ENCODE measurements at regions not wholly inside any gene's neighbourhood (a gene's known extent, or its start where the extent isn't known, plus 50 kb on each side); places are given as distances from the start of the nearest gene placed in this dataset.

GRCh38 chr13:84812789-84813188 lies 930.5 kb upstream of the SLITRK1 start:
- H3K4me1 ChIP-seq = no peaks in the 10 kb centered on the region
- H3K27ac ChIP-seq = no peak overlapping the region
- H3K9me3 ChIP-seq = no peaks in the 10 kb centered on the region
- H3K4me3 ChIP-seq = no peak overlapping the region
- 82 to 85% methylated on average over 3 of the region's 3 CpGs for WGBS, 2 donors
- H3K36me3 ChIP-seq = no peaks in the 10 kb centered on the region
- ATAC-seq (ENCODE audit: low FRiP score in 2 of 2) (no peak), DNase-seq (no peak)
- TF ChIP-seq POLR2AphosphoS5 (IDR thresholded peaks at IDR 0.05) = no peak
- no peak for TF ChIP-seq EP300 (IDR thresholded peaks at IDR 0.05)
- TF ChIP-seq, protein P1, sequence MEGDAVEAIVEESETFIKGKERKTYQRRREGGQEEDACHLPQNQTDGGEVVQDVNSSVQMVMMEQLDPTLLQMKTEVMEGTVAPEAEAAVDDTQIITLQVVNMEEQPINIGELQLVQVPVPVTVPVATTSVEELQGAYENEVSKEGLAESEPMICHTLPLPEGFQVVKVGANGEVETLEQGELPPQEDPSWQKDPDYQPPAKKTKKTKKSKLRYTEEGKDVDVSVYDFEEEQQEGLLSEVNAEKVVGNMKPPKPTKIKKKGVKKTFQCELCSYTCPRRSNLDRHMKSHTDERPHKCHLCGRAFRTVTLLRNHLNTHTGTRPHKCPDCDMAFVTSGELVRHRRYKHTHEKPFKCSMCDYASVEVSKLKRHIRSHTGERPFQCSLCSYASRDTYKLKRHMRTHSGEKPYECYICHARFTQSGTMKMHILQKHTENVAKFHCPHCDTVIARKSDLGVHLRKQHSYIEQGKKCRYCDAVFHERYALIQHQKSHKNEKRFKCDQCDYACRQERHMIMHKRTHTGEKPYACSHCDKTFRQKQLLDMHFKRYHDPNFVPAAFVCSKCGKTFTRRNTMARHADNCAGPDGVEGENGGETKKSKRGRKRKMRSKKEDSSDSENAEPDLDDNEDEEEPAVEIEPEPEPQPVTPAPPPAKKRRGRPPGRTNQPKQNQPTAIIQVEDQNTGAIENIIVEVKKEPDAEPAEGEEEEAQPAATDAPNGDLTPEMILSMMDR (IDR thresholded peaks at IDR 0.05) = no peak
- TF ChIP-seq POLR2A (IDR thresholded peaks at IDR 0.05) = no peak
- H3K27me3 ChIP-seq = no peaks in the 10 kb centered on the region

DNA sequence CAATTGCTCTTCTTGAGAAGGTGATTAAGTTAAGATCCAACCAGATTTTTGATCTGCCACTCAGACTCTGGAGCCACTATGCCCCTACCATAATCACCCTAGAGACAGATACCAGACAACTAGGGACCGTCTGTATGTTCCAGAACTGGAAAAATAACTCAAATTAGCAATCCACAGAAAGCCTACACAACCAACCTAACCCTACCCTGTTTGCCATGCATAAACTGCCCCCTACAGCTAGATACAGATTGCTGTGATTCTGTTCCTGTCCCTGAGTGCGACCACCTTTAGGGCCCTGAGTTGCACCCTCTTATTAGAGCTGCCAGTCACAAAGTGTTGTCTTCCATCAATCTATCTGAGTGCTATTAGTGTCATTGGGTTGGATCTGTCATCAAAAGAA lies 929.8 kb upstream of the SLITRK1 start:
- H3K36me3 ChIP-seq = no peaks in the 10 kb centered on the region
- DNase-seq (no peak), ATAC-seq (ENCODE audit: low FRiP score in 2 of 2) (no peak)
- H3K27me3 ChIP-seq = no peaks in the 10 kb centered on the region
- 82 to 97% methylated on average over 2 of the region's 2 CpGs for WGBS, 2 donors
- TF ChIP-seq, protein P1 (IDR thresholded peaks at IDR 0.05) = no peak
- TF ChIP-seq EP300 (IDR thresholded peaks at IDR 0.05) (no peak), POLR2A (IDR thresholded peaks at IDR 0.05) (no peak), POLR2AphosphoS5 (IDR thresholded peaks at IDR 0.05) (no peak)
- H3K27ac ChIP-seq = no peak overlapping the region
- no peak overlapping the region for H3K4me3 ChIP-seq
- H3K4me1 ChIP-seq = no peaks in the 10 kb centered on the region
- no peaks in the 10 kb centered on the region for H3K9me3 ChIP-seq

GRCh38 chr13:84810781-84811180 lies 928.5 kb upstream of the SLITRK1 start:
- H3K27ac ChIP-seq = no peak overlapping the region
- no peaks in the 10 kb centered on the region for H3K9me3 ChIP-seq
- H3K36me3 ChIP-seq = no peaks in the 10 kb centered on the region
- no peak overlapping the region for H3K4me3 ChIP-seq
- no peak for TF ChIP-seq POLR2A (IDR thresholded peaks at IDR 0.05)
- no peaks in the 10 kb centered on the region for H3K4me1 ChIP-seq
- no peak for DNase-seq
- WGBS, 2 donors = 44 to 47% methylated on average over 4 of the region's 4 CpGs
- no peak for ATAC-seq (ENCODE audit: low FRiP score in 2 of 2)
- no peaks in the 10 kb centered on the region for H3K27me3 ChIP-seq

- Histone ChIP-seq H3K36me3 (no peaks in the 10 kb centered on the region), H3K4me1 (no peaks in the 10 kb centered on the region), H3K9me3 (no peaks in the 10 kb centered on the region), H3K27me3 (no peaks in the 10 kb centered on the region), H3K27ac (no peak overlapping the region), H3K4me3 (no peak overlapping the region)
- no peak for TF ChIP-seq POLR2A (IDR thresholded peaks at IDR 0.05)
- no peak for TF ChIP-seq EP300 (IDR thresholded peaks at IDR 0.05)
- ATAC-seq (ENCODE audit: low FRiP score in 2 of 2) (no peak), DNase-seq (no peak)
Measured at GRCh38 chr13:84802073-84802472, 919.8 kb upstream of the SLITRK1 start.

- no peak overlapping the region for H3K4me3 ChIP-seq
- no peaks in the 10 kb centered on the region for H3K9me3 ChIP-seq
- DNase-seq = no peak
- H3K4me1 ChIP-seq = no peaks in the 10 kb centered on the region
- no peak overlapping the region for H3K27ac ChIP-seq
- TF ChIP-seq POLR2AphosphoS5 (IDR thresholded peaks at IDR 0.05) (no peak), POLR2A (IDR thresholded peaks at IDR 0.05) (no peak), EP300 (IDR thresholded peaks at IDR 0.05) (no peak)
- TF ChIP-seq, protein P1 (IDR thresholded peaks at IDR 0.05) = no peak
- no peaks in the 10 kb centered on the region for H3K27me3 ChIP-seq
- WGBS, 2 donors = 69 to 78% methylated on average over 1 of the region's 1 CpG
- no peak for ATAC-seq (ENCODE audit: low FRiP score in 2 of 2)
- H3K36me3 ChIP-seq = no peaks in the 10 kb centered on the region
Measured at GRCh38 chr13:84784443-84785153, 902.3 kb upstream of the SLITRK1 start.

- Histone ChIP-seq H3K9me3 (no peaks in the 10 kb centered on the region), H3K4me3 (no peak overlapping the region), H3K27me3 (no peaks in the 10 kb centered on the region), H3K36me3 (no peaks in the 10 kb centered on the region), H3K27ac (no peak overlapping the region), H3K4me1 (no peaks in the 10 kb centered on the region)
- whole genome bisulfite sequencing, 2 donors = 69 to 85% methylated on average over 4 of the region's 4 CpGs
- DNase-seq (no peak), ATAC-seq (ENCODE audit: low FRiP score in 2 of 2) (no peak)
- TF ChIP-seq POLR2AphosphoS5 (IDR thresholded peaks at IDR 0.05) = no peak
- TF ChIP-seq, protein P1 (IDR thresholded peaks at IDR 0.05) = no peak
- no peak for TF ChIP-seq EP300 (IDR thresholded peaks at IDR 0.05)
- TF ChIP-seq POLR2A (IDR thresholded peaks at IDR 0.05) = no peak
Measured at GRCh38 chr13:84777316-84777715, 895.0 kb upstream of the SLITRK1 start.

Measured in upper lobe of left lung (tissue), 6 donors.